ENCODE measurements at regions not wholly inside any gene's neighbourhood (a gene's known extent, or its start where the extent isn't known, plus 50 kb on each side); places are given as distances from the start of the nearest gene placed in this dataset.
A peak's percentile ranks its signal among the peaks of the same experiment; 100 is the strongest.

GRCh38 chr15:46567968-46568367 lies 933.1 kb downstream of the SQOR start:
- DNase-seq, result no peak
- Histone ChIP-seq H3K4me1 (ENCODE audit: control insufficient read depth, insufficient read depth, low read length) (no peaks in the 10 kb centered on the region), H3K36me3 (ENCODE audit: control insufficient read depth, insufficient read depth, low read length) (no peaks in the 10 kb centered on the region), H3K9me3 (replicated peaks; ENCODE audit: control insufficient read depth, low read depth, low read length) (peaks cover 2% of the 10 kb centered on the region), H3K27me3 (ENCODE audit: control insufficient read depth, insufficient read depth, low read length) (no peaks in the 10 kb centered on the region), H3K27ac (ENCODE audit: low read length) (no peak overlapping the region), H3K4me3 (ENCODE audit: low read length) (no peak overlapping the region)
- WGBS (ENCODE audit: insufficient coverage), result 80% methylated on average over 1 of the region's 3 CpGs

GRCh38 chr15:46569781-46570180 lies 935.0 kb downstream of the SQOR start:
- no CpG with 5 or more reads among the region's 1 CpG for WGBS (ENCODE audit: insufficient coverage)

GRCh38 chr15:46576646-46577395 lies 942.0 kb downstream of the SQOR start:
- WGBS (ENCODE audit: insufficient coverage), result 75% methylated on average over 1 of the region's 1 CpG
- no peaks in the 10 kb centered on the region for H3K36me3 ChIP-seq (ENCODE audit: control insufficient read depth, insufficient read depth, low read length)
- no peaks in the 10 kb centered on the region for H3K4me1 ChIP-seq (ENCODE audit: control insufficient read depth, insufficient read depth, low read length)
- no peak overlapping the region for H3K4me3 ChIP-seq (ENCODE audit: low read length)
- H3K9me3 ChIP-seq (replicated peaks; ENCODE audit: control insufficient read depth, low read depth, low read length), result no peaks in the 10 kb centered on the region
- no peaks in the 10 kb centered on the region for H3K27me3 ChIP-seq (ENCODE audit: control insufficient read depth, insufficient read depth, low read length)
- no peak overlapping the region for H3K27ac ChIP-seq (ENCODE audit: low read length)
- peak; percentile 9 for DNase-seq

More at GRCh38 chr15:46569781-46570180, 935.0 kb downstream of the SQOR start:
- Histone ChIP-seq H3K9me3 (replicated peaks; ENCODE audit: control insufficient read depth, low read depth, low read length) (peaks cover 2% of the 10 kb centered on the region), H3K27me3 (ENCODE audit: control insufficient read depth, insufficient read depth, low read length) (no peaks in the 10 kb centered on the region), H3K36me3 (ENCODE audit: control insufficient read depth, insufficient read depth, low read length) (no peaks in the 10 kb centered on the region), H3K27ac (ENCODE audit: low read length) (no peak overlapping the region), H3K4me3 (ENCODE audit: low read length) (no peak overlapping the region), H3K4me1 (ENCODE audit: control insufficient read depth, insufficient read depth, low read length) (no peaks in the 10 kb centered on the region)
- no peak for DNase-seq

GRCh38 chr15:46577767-46578166 lies 942.9 kb downstream of the SQOR start:
- no peaks in the 10 kb centered on the region for H3K36me3 ChIP-seq (ENCODE audit: control insufficient read depth, insufficient read depth, low read length)
- no peak overlapping the region for H3K27ac ChIP-seq (ENCODE audit: low read length)
- H3K4me1 ChIP-seq (ENCODE audit: control insufficient read depth, insufficient read depth, low read length), result no peaks in the 10 kb centered on the region
- 80% methylated on average over 1 of the region's 2 CpGs for WGBS (ENCODE audit: insufficient coverage)
- DNase-seq, result no peak
- no peaks in the 10 kb centered on the region for H3K27me3 ChIP-seq (ENCODE audit: control insufficient read depth, insufficient read depth, low read length)
- H3K9me3 ChIP-seq (replicated peaks; ENCODE audit: control insufficient read depth, low read depth, low read length), result no peaks in the 10 kb centered on the region
- H3K4me3 ChIP-seq (ENCODE audit: low read length), result no peak overlapping the region

- no peaks in the 10 kb centered on the region for H3K36me3 ChIP-seq (ENCODE audit: control insufficient read depth, insufficient read depth, low read length)
- no peak overlapping the region for H3K4me3 ChIP-seq (ENCODE audit: low read length)
- H3K9me3 ChIP-seq (replicated peaks; ENCODE audit: control insufficient read depth, low read depth, low read length), result no peaks in the 10 kb centered on the region
- no peak for DNase-seq
- no peak overlapping the region for H3K27ac ChIP-seq (ENCODE audit: low read length)
- H3K4me1 ChIP-seq (ENCODE audit: control insufficient read depth, insufficient read depth, low read length), result no peaks in the 10 kb centered on the region
- H3K27me3 ChIP-seq (ENCODE audit: control insufficient read depth, insufficient read depth, low read length), result no peaks in the 10 kb centered on the region
- no CpG with 5 or more reads among the region's 2 CpGs for WGBS (ENCODE audit: insufficient coverage)
Observed at GRCh38 chr15:46580487-46580886, 945.7 kb downstream of the SQOR start.

- H3K27ac ChIP-seq (ENCODE audit: low read length), result no peak overlapping the region
- no peak overlapping the region for H3K4me3 ChIP-seq (ENCODE audit: low read length)
- DNase-seq, result no peak
- H3K4me1 ChIP-seq (ENCODE audit: control insufficient read depth, insufficient read depth, low read length), result no peaks in the 10 kb centered on the region
- no peaks in the 10 kb centered on the region for H3K36me3 ChIP-seq (ENCODE audit: control insufficient read depth, insufficient read depth, low read length)
- no peaks in the 10 kb centered on the region for H3K9me3 ChIP-seq (replicated peaks; ENCODE audit: control insufficient read depth, low read depth, low read length)
- H3K27me3 ChIP-seq (ENCODE audit: control insufficient read depth, insufficient read depth, low read length), result no peaks in the 10 kb centered on the region
- no CpG with 5 or more reads among the region's 2 CpGs for WGBS (ENCODE audit: insufficient coverage)
Observed at GRCh38 chr15:46580924-46581323, 946.1 kb downstream of the SQOR start.

- peaks cover 2% of the 10 kb centered on the region for H3K9me3 ChIP-seq (replicated peaks; ENCODE audit: control insufficient read depth, low read depth, low read length)
- H3K27ac ChIP-seq (ENCODE audit: low read length), result no peak overlapping the region
- whole genome bisulfite sequencing (ENCODE audit: insufficient coverage), result 90% methylated on average over 3 of the region's 4 CpGs
- H3K4me1 ChIP-seq (ENCODE audit: control insufficient read depth, insufficient read depth, low read length), result no peaks in the 10 kb centered on the region
- DNase-seq, result peak; percentile 7
- H3K4me3 ChIP-seq (ENCODE audit: low read length), result no peak overlapping the region
- no peaks in the 10 kb centered on the region for H3K36me3 ChIP-seq (ENCODE audit: control insufficient read depth, insufficient read depth, low read length)
- no peaks in the 10 kb centered on the region for H3K27me3 ChIP-seq (ENCODE audit: control insufficient read depth, insufficient read depth, low read length)
Observed at GRCh38 chr15:46589088-46589487, 954.3 kb downstream of the SQOR start.

GRCh38 chr15:46591462-46591861 lies 956.6 kb downstream of the SQOR start:
- H3K27ac ChIP-seq (ENCODE audit: low read length), result no peak overlapping the region
- 100% methylated on average over 1 of the region's 4 CpGs for WGBS (ENCODE audit: insufficient coverage)
- no peaks in the 10 kb centered on the region for H3K4me1 ChIP-seq (ENCODE audit: control insufficient read depth, insufficient read depth, low read length)
- no peaks in the 10 kb centered on the region for H3K27me3 ChIP-seq (ENCODE audit: control insufficient read depth, insufficient read depth, low read length)
- H3K4me3 ChIP-seq (ENCODE audit: low read length), result no peak overlapping the region
- H3K36me3 ChIP-seq (ENCODE audit: control insufficient read depth, insufficient read depth, low read length), result no peaks in the 10 kb centered on the region
- peaks cover 2% of the 10 kb centered on the region for H3K9me3 ChIP-seq (replicated peaks; ENCODE audit: control insufficient read depth, low read depth, low read length)
- no peak for DNase-seq

GRCh38 chr15:46595016-46595415 lies 960.2 kb downstream of the SQOR start:
- H3K36me3 ChIP-seq (ENCODE audit: control insufficient read depth, insufficient read depth, low read length), result no peaks in the 10 kb centered on the region
- H3K4me1 ChIP-seq (ENCODE audit: control insufficient read depth, insufficient read depth, low read length), result no peaks in the 10 kb centered on the region
- no peak overlapping the region for H3K27ac ChIP-seq (ENCODE audit: low read length)
- H3K9me3 ChIP-seq (replicated peaks; ENCODE audit: control insufficient read depth, low read depth, low read length), result peaks cover 2% of the 10 kb centered on the region
- no peak for DNase-seq
- WGBS (ENCODE audit: insufficient coverage), result 86% methylated on average over 1 of the region's 3 CpGs
- H3K4me3 ChIP-seq (ENCODE audit: low read length), result no peak overlapping the region
- no peaks in the 10 kb centered on the region for H3K27me3 ChIP-seq (ENCODE audit: control insufficient read depth, insufficient read depth, low read length)

GRCh38 chr15:46607077-46607476 lies 972.2 kb downstream of the SQOR start:
- Histone ChIP-seq H3K4me1 (ENCODE audit: control insufficient read depth, insufficient read depth, low read length) (no peaks in the 10 kb centered on the region), H3K36me3 (ENCODE audit: control insufficient read depth, insufficient read depth, low read length) (no peaks in the 10 kb centered on the region), H3K27me3 (ENCODE audit: control insufficient read depth, insufficient read depth, low read length) (no peaks in the 10 kb centered on the region), H3K27ac (ENCODE audit: low read length) (no peak overlapping the region), H3K9me3 (replicated peaks; ENCODE audit: control insufficient read depth, low read depth, low read length) (no peaks in the 10 kb centered on the region), H3K4me3 (ENCODE audit: low read length) (no peak overlapping the region)
- DNase-seq, result peak; percentile 2
- WGBS (ENCODE audit: insufficient coverage), result 20% methylated on average over 1 of the region's 3 CpGs

GRCh38 chr15:46616033-46616432 lies 981.2 kb downstream of the SQOR start:
- H3K9me3 ChIP-seq (replicated peaks; ENCODE audit: control insufficient read depth, low read depth, low read length), result no peaks in the 10 kb centered on the region
- no peak overlapping the region for H3K27ac ChIP-seq (ENCODE audit: low read length)
- H3K4me3 ChIP-seq (ENCODE audit: low read length), result no peak overlapping the region
- no peaks in the 10 kb centered on the region for H3K36me3 ChIP-seq (ENCODE audit: control insufficient read depth, insufficient read depth, low read length)
- no peaks in the 10 kb centered on the region for H3K4me1 ChIP-seq (ENCODE audit: control insufficient read depth, insufficient read depth, low read length)
- no peaks in the 10 kb centered on the region for H3K27me3 ChIP-seq (ENCODE audit: control insufficient read depth, insufficient read depth, low read length)
- WGBS (ENCODE audit: insufficient coverage), result no CpG with 5 or more reads among the region's 4 CpGs
- DNase-seq, result no peak

Data from muscle of leg (tissue), 3 donors.